Effector memory CD4-positive, alpha-beta T cell (primary cell): ENCODE measurements at regions not wholly inside any gene's neighbourhood (a gene's known extent, or its start where the extent isn't known, plus 50 kb on each side); places are given as distances from the start of the nearest gene placed in this dataset.

Source experiments
- DNase-seq, 3 donors: peaks; one replicate each; pipeline ENCODE4 v3.0.0-alpha.2; 2020
- H3K27ac ChIP-seq: 2 replicates; pipeline ENCODE4 v1.7.0; 2013; ENCODE audit warnings: mild to moderate bottlenecking, low read length, moderate library complexity; ENCODE audit not compliant: insufficient read depth, poor library complexity, severe bottlenecking
- H3K27me3 ChIP-seq: replicated peaks from 2 replicates; pipeline ENCODE4 v1.7.0; 2013; ENCODE audit warnings: mild to moderate bottlenecking, low read length; ENCODE audit not compliant: insufficient read depth, control insufficient read depth, poor library complexity, severe bottlenecking
- H3K36me3 ChIP-seq: 2 replicates; pipeline ENCODE4 v1.7.0; 2013; ENCODE audit warnings: mild to moderate bottlenecking, low read length, moderate library complexity; ENCODE audit not compliant: control insufficient read depth, insufficient read depth
- H3K4me1 ChIP-seq: 2 replicates; pipeline ENCODE4 v1.7.0; 2013; ENCODE audit warnings: low read length, mild to moderate bottlenecking; ENCODE audit not compliant: control insufficient read depth, insufficient read depth, poor library complexity, severe bottlenecking
- H3K4me3 ChIP-seq: 2 replicates; pipeline ENCODE4 v1.7.0; 2013; ENCODE audit warnings: low read length, low read depth, mild to moderate bottlenecking; ENCODE audit not compliant: insufficient read depth, poor library complexity, severe bottlenecking
- H3K9me3 ChIP-seq: 2 replicates; pipeline ENCODE4 v1.7.0; 2013; ENCODE audit warnings: mild to moderate bottlenecking, low read length, moderate library complexity; ENCODE audit not compliant: control insufficient read depth

DNA sequence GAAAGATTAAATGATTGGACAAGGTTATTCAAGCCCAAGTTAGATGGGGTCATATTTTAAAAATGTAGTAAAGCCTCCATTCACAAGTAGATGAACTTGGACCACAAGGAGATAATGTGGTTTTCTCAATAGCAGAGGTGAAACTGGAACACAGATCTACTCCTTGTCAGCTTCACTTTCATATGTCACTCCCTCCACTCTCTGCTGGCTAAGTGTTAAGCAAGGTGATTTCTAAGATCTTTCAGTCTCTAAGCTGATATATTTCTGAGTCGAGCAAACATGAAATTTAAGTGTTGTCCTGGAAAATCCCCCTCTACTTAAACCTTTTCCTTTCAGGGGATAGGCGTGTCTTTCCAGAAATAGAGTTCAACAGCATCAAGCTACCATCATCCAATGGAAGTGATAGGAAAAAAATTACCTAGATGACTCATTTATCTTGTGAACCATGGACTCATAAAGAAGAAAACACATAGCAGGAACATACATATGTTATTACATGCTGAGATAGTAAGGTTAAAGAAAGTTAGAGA is 275.0 kb downstream of the PTEN start:
- Histone ChIP-seq H3K27me3 (no peaks in the 10 kb centered on the region), H3K4me3 (no peak overlapping the region)
- no peak for DNase-seq

DNA sequence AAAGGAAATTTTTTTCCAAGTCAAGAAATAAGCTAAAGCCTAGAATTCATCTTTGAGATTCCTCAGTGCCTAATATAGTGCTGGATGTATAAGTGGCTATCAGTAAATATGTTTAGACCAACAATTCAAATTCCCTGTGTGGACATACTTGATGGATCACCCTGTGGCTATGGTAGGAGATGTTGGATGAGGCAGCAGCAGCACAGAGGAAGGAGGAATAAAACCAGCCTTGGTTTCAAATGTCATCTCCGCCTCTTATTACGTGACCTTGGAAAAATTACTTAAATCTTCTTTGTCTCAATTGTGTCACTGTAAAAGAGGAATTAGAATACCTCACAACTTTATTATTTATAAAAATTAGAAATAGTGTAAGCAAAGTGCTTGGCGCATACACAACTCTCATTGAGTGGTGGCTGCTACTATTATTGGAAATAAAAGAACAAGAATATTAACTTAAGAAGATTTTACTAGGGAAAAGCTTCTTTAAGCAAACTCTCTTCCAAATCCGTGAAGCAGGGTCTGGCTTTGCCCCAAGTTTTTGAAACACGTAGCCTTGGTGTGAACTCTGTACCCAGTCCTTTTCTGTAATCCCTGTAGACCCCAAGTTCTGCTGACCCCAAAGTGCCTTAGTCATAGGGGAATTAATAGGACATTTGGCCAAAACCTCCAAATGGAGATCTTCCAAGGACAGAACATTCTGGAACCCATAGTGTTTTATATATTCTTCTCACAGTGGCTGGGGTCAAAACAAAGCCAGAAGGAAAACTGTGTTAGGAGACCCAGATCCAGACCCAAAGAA is 283.8 kb downstream of the PTEN start:
- Histone ChIP-seq H3K4me3 (no peak overlapping the region), H3K27me3 (no peaks in the 10 kb centered on the region), H3K27ac (no peak overlapping the region), H3K9me3 (no peaks in the 10 kb centered on the region), H3K36me3 (no peaks in the 10 kb centered on the region), H3K4me1 (no peaks in the 10 kb centered on the region)
- no peak for DNase-seq

More for the DNA sequence above, 275.0 kb downstream of the PTEN start:
- Histone ChIP-seq H3K27ac (no peak overlapping the region), H3K36me3 (no peaks in the 10 kb centered on the region), H3K9me3 (no peaks in the 10 kb centered on the region), H3K4me1 (no peaks in the 10 kb centered on the region)

GRCh38 chr10:88149906-88150305 is 286.5 kb downstream of the PTEN start:
- H3K36me3 ChIP-seq: no peaks in the 10 kb centered on the region
- H3K4me1 ChIP-seq: peaks cover 7% of the 10 kb centered on the region
- DNase-seq: no peak
- H3K27ac ChIP-seq: no peak overlapping the region
- H3K4me3 ChIP-seq: no peak overlapping the region
- no peaks in the 10 kb centered on the region for H3K27me3 ChIP-seq
- H3K9me3 ChIP-seq: no peaks in the 10 kb centered on the region

DNA sequence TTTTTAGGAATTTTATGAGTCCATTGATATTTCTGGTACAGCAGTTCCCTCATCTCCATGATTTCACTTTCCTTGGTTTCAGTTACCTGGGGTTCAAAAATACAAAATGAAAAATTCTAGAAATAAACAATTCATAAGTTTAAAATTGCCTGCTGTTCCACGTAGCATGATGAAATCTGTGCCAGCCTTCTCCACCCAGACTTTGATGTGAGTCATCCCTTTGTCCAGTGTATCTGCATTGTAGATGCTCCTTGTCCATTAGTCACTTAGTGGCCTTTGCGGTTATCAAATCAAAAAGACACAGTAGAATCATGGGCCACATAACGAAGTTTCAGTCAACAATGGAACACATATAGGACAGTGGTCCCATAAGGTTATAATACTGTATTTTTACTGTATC is 286.9 kb downstream of the PTEN start:
- DNase-seq: no peak
- Histone ChIP-seq H3K9me3 (no peaks in the 10 kb centered on the region), H3K27ac (no peak overlapping the region), H3K4me3 (no peak overlapping the region), H3K36me3 (no peaks in the 10 kb centered on the region), H3K4me1 (peaks cover 7% of the 10 kb centered on the region), H3K27me3 (no peaks in the 10 kb centered on the region)

DNA sequence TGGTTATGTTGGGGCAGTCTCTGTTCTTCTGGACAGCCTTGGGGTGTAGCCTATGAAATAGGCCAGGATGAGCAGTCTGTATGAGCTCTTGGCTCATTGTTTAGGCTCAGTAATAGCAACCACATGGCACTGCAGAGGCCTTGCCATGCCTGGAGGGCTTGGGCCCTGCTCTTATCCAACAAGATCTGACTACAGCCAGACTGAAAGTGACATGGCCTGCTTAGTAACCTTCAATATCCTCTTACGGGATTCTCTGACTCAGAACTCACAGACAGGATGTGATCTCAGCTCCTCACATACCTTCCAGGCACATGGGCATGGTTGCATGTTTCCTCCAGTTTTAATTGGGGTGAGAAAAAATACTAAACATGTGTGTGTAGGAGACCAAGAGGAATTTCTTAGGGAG is 289.3 kb downstream of the PTEN start:
- DNase-seq: peak in 1 of 3 donors; percentile 3
- Histone ChIP-seq H3K9me3 (no peaks in the 10 kb centered on the region), H3K4me1 (peaks cover 7% of the 10 kb centered on the region), H3K36me3 (no peaks in the 10 kb centered on the region), H3K27me3 (no peaks in the 10 kb centered on the region), H3K4me3 (no peak overlapping the region), H3K27ac (no peak overlapping the region)

DNA sequence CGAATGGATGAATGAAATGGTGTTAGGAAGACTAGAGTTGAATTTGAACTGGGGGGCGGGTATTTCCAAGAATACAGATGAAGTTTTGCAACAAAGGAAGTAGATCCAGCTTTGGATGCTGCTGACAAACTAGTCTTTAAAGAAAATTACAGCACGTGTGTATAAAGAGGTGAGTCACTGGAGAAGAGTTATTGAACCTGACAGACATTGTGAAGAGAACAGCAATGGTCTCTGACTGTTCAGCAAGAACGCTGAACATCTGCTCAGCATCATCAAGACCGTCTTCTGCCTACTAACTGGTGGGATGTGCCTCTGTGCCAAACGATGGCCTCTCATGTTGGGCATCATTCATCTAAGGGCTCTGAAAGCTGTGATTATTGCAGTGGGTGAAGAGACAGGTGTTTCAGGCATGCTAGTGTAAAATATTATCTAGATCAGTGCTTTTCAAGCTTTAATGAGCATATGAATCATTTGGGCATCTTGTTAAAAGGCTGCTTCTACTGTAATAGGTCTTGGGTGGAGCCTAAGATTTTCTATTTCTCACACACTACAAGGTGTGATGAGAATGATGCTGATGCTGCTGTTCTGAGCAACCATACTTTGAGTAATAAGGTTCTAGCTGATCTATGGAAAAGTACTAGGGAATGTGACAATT is 291.3 kb downstream of the PTEN start:
- DNase-seq: no peak
- Histone ChIP-seq H3K4me1 (peaks cover 7% of the 10 kb centered on the region), H3K36me3 (no peaks in the 10 kb centered on the region), H3K4me3 (no peak overlapping the region), H3K27me3 (no peaks in the 10 kb centered on the region), H3K27ac (no peak overlapping the region), H3K9me3 (no peaks in the 10 kb centered on the region)

DNA sequence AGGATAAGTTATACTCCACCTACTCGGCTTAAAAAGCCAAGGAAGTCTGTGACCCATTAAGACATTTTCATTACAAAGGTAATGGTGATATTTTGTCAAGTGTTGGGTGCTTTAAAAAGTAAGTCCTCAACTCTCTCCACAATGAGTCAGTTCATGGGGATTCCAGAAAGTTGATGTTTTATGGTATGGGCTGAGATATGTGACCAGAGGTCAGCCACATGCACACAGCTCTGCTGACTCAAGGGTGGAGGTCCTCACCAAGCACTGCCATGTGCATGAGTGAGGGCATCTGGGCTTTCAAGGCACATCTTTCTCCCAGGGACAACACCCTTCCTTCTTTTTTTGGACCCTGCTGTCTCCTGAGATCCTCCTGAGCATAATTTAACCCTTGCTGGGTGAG is 292.9 kb downstream of the PTEN start:
- Histone ChIP-seq H3K4me1 (peaks cover 7% of the 10 kb centered on the region), H3K27me3 (no peaks in the 10 kb centered on the region), H3K36me3 (no peaks in the 10 kb centered on the region), H3K9me3 (no peaks in the 10 kb centered on the region), H3K27ac (no peak overlapping the region), H3K4me3 (no peak overlapping the region)
- no peak for DNase-seq

DNA sequence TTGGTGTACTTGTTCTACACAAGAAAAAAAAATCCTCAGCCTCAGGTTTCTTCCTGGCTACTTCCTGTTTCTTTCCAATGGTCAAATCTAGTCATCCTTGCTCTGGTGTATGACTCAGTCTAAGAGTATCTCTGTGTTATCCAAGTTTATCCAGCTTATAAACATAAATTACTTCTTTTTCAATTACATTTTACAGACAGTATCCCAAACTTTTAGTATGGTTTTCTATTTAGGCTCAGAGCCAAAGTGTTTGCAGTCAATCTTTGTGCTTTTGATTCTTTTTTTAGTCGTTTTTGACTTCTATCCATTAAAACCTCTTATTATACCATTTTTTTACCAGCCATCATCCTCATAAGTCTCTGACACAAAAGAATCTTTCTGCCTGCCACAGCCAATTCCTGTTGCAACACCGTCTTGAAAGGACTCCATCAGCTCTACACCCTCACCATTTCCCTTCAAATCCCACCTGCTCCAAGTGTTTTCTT is 294.6 kb downstream of the PTEN start:
- Histone ChIP-seq H3K4me1 (peaks cover 1% of the 10 kb centered on the region), H3K9me3 (no peaks in the 10 kb centered on the region), H3K36me3 (no peaks in the 10 kb centered on the region), H3K27ac (no peak overlapping the region), H3K4me3 (no peak overlapping the region), H3K27me3 (no peaks in the 10 kb centered on the region)
- DNase-seq: no peak

DNA sequence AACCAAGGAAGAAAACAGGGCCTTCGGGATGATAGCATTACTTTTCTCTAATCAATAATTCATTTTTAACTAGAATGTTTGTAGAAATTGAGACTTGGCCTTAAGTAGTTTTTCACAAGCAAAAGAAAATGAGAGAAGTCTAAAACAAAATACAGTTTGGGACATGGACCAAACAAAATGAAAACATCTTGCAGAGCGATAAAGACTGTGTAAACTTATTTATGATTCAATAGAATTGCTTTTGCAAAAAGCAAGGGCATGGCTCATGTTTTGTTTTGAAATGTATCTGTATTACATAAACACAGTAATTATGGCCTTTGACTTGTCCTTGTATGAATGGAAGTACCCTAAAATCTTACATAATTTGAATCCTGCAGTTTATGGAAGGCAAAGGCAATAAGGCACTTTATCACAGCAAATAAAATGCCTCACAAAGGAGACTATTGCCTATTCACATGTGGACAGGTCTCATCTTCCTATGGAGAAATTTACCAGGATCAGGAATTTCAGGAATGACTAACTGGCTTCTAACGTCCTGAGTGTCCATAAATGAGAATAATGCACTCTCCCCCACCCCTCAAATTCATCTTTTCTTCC is 295.2 kb downstream of the PTEN start:
- no peak for DNase-seq
- no peak overlapping the region for H3K27ac ChIP-seq

More for the DNA sequence above, 295.2 kb downstream of the PTEN start:
- Histone ChIP-seq H3K36me3 (no peaks in the 10 kb centered on the region), H3K4me1 (no peaks in the 10 kb centered on the region), H3K9me3 (no peaks in the 10 kb centered on the region), H3K4me3 (no peak overlapping the region), H3K27me3 (no peaks in the 10 kb centered on the region)
